IMR-90 (cell line): ENCODE measurements at regions not wholly inside any gene's neighbourhood (a gene's known extent, or its start where the extent isn't known, plus 50 kb on each side); places are given as distances from the start of the nearest gene placed in this dataset.

Experiments
- ATAC-seq: fragments of 200-7000 bp; cut with Tn5 transposase; 2 replicates; pipeline ENCODE4 v1.9.1; 2020; ENCODE audit warnings: low read depth, mild to moderate bottlenecking, moderate library complexity
- BruUV-seq: library from RNA; stranded (reverse); fragments of 400-500 nt; replicated peaks from 2 replicates; lab custom pipeline; 2021; lab: Mats Ljungman, UMichigan
- CTCF ChIA-PET: fragments of 300-600 bp; formaldehyde crosslinking; extraction: SDS; loops from one replicate; lab custom pipeline; 2021; ENCODE audit warnings: antibody characterized with exemption; lab: Yijun Ruan, JAX
- POLR2A ChIA-PET: fragments of 300-600 bp; sonication (Branson Sonifier 250); formaldehyde crosslinking; loops from one replicate; lab custom pipeline; 2022; ENCODE audit warnings: antibody characterized with exemption; ENCODE audit not compliant: unreplicated experiment; lab: Charles Lee
- DNase-seq: peaks from one replicate; pipeline ENCODE4 v3.0.0; 2013
- H2AFZ ChIP-seq: replicated peaks from 2 replicates; pipeline ENCODE3; 2013; ENCODE audit warnings: low read length, mild to moderate bottlenecking; ENCODE audit not compliant: poor library complexity
- H2AK5ac ChIP-seq: 2 replicates; pipeline ENCODE4 v1.6.1; 2013; ENCODE audit warnings: low read depth, low read length, inconsistent platforms
- H2AK9ac ChIP-seq: replicated peaks from 2 replicates; pipeline ENCODE3; 2013; ENCODE audit warnings: mild to moderate bottlenecking, low read depth, low read length, moderate library complexity; ENCODE audit not compliant: poor library complexity
- H2BK120ac ChIP-seq: 2 replicates; pipeline ENCODE4 v1.6.1; 2013; ENCODE audit warnings: low read depth, low read length, inconsistent platforms
- H2BK15ac ChIP-seq: 3 replicates; pipeline ENCODE4 v1.6.1; 2013; ENCODE audit warnings: low read depth, low read length, inconsistent platforms
- H2BK20ac ChIP-seq: 2 replicates; pipeline ENCODE4 v1.6.1; 2013; ENCODE audit warnings: low read depth, mild to moderate bottlenecking, inconsistent platforms, low read length, moderate library complexity
- H2BK5ac ChIP-seq: 2 replicates; pipeline ENCODE4 v1.6.1; 2013; ENCODE audit warnings: mild to moderate bottlenecking, low read depth, low read length, inconsistent platforms; ENCODE audit not compliant: poor library complexity, severe bottlenecking
- H3K14ac ChIP-seq: replicated peaks from 2 replicates; pipeline ENCODE4 v1.6.1; 2013; ENCODE audit warnings: low read depth, low read length, inconsistent platforms
- H3K18ac ChIP-seq: 2 replicates; pipeline ENCODE4 v1.6.1; 2013; ENCODE audit warnings: low read depth, low read length, control low read depth
- H3K23ac ChIP-seq: 2 replicates; pipeline ENCODE4 v1.6.1; 2013; ENCODE audit warnings: low read depth, low read length, inconsistent platforms
- H3K27ac ChIP-seq: 2 replicates; pipeline ENCODE4 v1.5.1; 2013; ENCODE audit warnings: mild to moderate bottlenecking, control low read depth, low read length; ENCODE audit not compliant: insufficient read depth
- H3K27me3 ChIP-seq: 2 replicates; pipeline ENCODE4 v1.6.1; 2013; ENCODE audit warnings: low read length; ENCODE audit not compliant: control insufficient read depth, insufficient read depth
- H3K36me3 ChIP-seq: 2 replicates; pipeline ENCODE4 v1.6.1; 2013; ENCODE audit warnings: low read length, mixed read lengths; ENCODE audit not compliant: control insufficient read depth, insufficient read depth
- H3K4ac ChIP-seq: 2 replicates; pipeline ENCODE4 v1.6.1; 2013; ENCODE audit warnings: low read depth, low read length, inconsistent platforms
- H3K4me1 ChIP-seq: 2 replicates; pipeline ENCODE4 v1.6.1; 2013; ENCODE audit warnings: low read length, mixed read lengths; ENCODE audit not compliant: control insufficient read depth, insufficient read depth
- H3K4me2 ChIP-seq: 2 replicates; pipeline ENCODE4 v1.6.1; 2013; ENCODE audit warnings: low read depth, mild to moderate bottlenecking, control low read depth, low read length, moderate library complexity
- H3K4me3 ChIP-seq: 2 replicates; pipeline ENCODE4 v1.5.1; 2013; ENCODE audit warnings: low read depth, mild to moderate bottlenecking, control low read depth, low read length, moderate library complexity; ENCODE audit not compliant: insufficient read depth
- H3K56ac ChIP-seq: 2 replicates; pipeline ENCODE4 v1.6.1; 2013; ENCODE audit warnings: low read length, inconsistent platforms; ENCODE audit not compliant: insufficient read depth; ENCODE audit errors: extremely low read depth
- H3K79me1 ChIP-seq, 2 experiments: 2 replicates each; pipeline ENCODE4 v1.6.1; 2013; ENCODE audit warnings: low read length in 2 of 2, inconsistent platforms in 1 of 2, low read depth in 1 of 2
- H3K9ac ChIP-seq: 2 replicates; pipeline ENCODE4 v1.6.1; 2013; ENCODE audit warnings: low read depth, low read length, control low read depth
- H3K9me1 ChIP-seq: 2 replicates; pipeline ENCODE4 v1.6.1; 2013; ENCODE audit warnings: low read length, inconsistent platforms; ENCODE audit not compliant: insufficient read depth
- H3K9me3 ChIP-seq: 2 replicates; pipeline ENCODE4 v1.6.1; 2013; ENCODE audit warnings: low read length; ENCODE audit not compliant: control insufficient read depth, insufficient read depth
- H4K20me1 ChIP-seq: 2 replicates; pipeline ENCODE4 v1.6.1; 2013; ENCODE audit warnings: low read length, inconsistent platforms; ENCODE audit not compliant: insufficient read depth
- H4K5ac ChIP-seq: 2 replicates; pipeline ENCODE4 v1.6.1; 2013; ENCODE audit warnings: mild to moderate bottlenecking, low read depth, low read length, control low read depth
- H4K8ac ChIP-seq, 2 experiments: 2 replicates each; pipeline ENCODE4 v1.6.1; 2013; ENCODE audit warnings: low read depth in 2 of 2, low read length in 2 of 2, control low read depth in 1 of 2, inconsistent platforms in 1 of 2
- H4K91ac ChIP-seq: 2 replicates; pipeline ENCODE4 v1.6.1; 2013; ENCODE audit warnings: low read depth, low read length, inconsistent platforms; ENCODE audit not compliant: insufficient read depth
- BHLHE40 ChIP-seq: fragments of 150-350 bp; IDR thresholded peaks from 2 replicates; pipeline ENCODE4 v1.6.1; 2016; ENCODE audit warnings: mild to moderate bottlenecking, low read depth, low read length
- CEBPB ChIP-seq: IDR thresholded peaks from 2 replicates; pipeline ENCODE4 v1.6.1; 2012; ENCODE audit warnings: low read depth, low read length, improper control_type of control experiment
- CHD1 ChIP-seq: IDR thresholded peaks from 2 replicates; pipeline ENCODE4 v1.6.1; 2012; ENCODE audit warnings: low read depth, low read length, improper control_type of control experiment
- CTCF ChIP-seq: conservative IDR thresholded peaks from 2 replicates; pipeline ENCODE4 v1.5.1; 2012; ENCODE audit warnings: mild to moderate bottlenecking, low read depth, low read length, improper control_type of control experiment
- ELK1 ChIP-seq: fragments of 150-350 bp; IDR thresholded peaks from 2 replicates; pipeline ENCODE4 v1.6.1; 2016; ENCODE audit warnings: low read depth, mild to moderate bottlenecking, low read length, moderate library complexity, borderline replicate concordance
- FOS ChIP-seq: fragments of 150-350 bp; IDR thresholded peaks from 2 replicates; pipeline ENCODE4 v1.6.1; 2016; ENCODE audit warnings: low read depth, low read length
- MAFK ChIP-seq: IDR thresholded peaks from 2 replicates; pipeline ENCODE4 v1.6.1; 2012; ENCODE audit warnings: low read depth, low read length, improper control_type of control experiment
- MAZ ChIP-seq: IDR thresholded peaks from 2 replicates; pipeline ENCODE4 v1.6.1; 2012; ENCODE audit warnings: low read depth, mild to moderate bottlenecking, low read length, improper control_type of control experiment, moderate library complexity, borderline replicate concordance
- MXI1 ChIP-seq: IDR thresholded peaks from 2 replicates; pipeline ENCODE4 v1.6.1; 2012; ENCODE audit warnings: low read depth, mild to moderate bottlenecking, low read length, moderate library complexity, borderline replicate concordance
- NFE2L2 ChIP-seq: fragments of 150-350 bp; IDR thresholded peaks from 2 replicates; pipeline ENCODE4 v1.6.1; 2016; ENCODE audit warnings: low read depth, mild to moderate bottlenecking, low read length
- POLR2A ChIP-seq: IDR thresholded peaks from 2 replicates; pipeline ENCODE4 v1.6.1; 2012; ENCODE audit warnings: mild to moderate bottlenecking, low read depth, low read length
- RAD21 ChIP-seq: IDR thresholded peaks from 2 replicates; pipeline ENCODE4 v1.6.1; 2012; ENCODE audit warnings: low read length, improper control_type of control experiment
- RCOR1 ChIP-seq: IDR thresholded peaks from 2 replicates; pipeline ENCODE4 v1.6.1; 2012; ENCODE audit warnings: mild to moderate bottlenecking, low read length, improper control_type of control experiment; ENCODE audit not compliant: insufficient replicate concordance
- RFX5 ChIP-seq: IDR thresholded peaks from 2 replicates; pipeline ENCODE4 v1.8.0; 2012; ENCODE audit warnings: low read depth, mild to moderate bottlenecking, low read length, moderate library complexity
- SMC3 ChIP-seq: fragments of 150-350 bp; IDR thresholded peaks from 2 replicates; pipeline ENCODE4 v1.6.1; 2016; ENCODE audit warnings: low read depth, mild to moderate bottlenecking, antibody characterized with exemption, low read length, moderate library complexity
- USF2 ChIP-seq: fragments of 150-350 bp; IDR thresholded peaks from 2 replicates; pipeline ENCODE4 v1.6.1; 2017; ENCODE audit warnings: mild to moderate bottlenecking, antibody characterized with exemption, low read length, low read depth
- WGBS, 2 experiments: methylation state at CpG; one replicate each; pipeline versions ENCODE4 v1.1.5 to v1.1.7; 2013; ENCODE audit warnings: missing lambda C conversion rate in 2 of 2; ENCODE audit not compliant: insufficient read length in 1 of 2; ENCODE audit errors: extremely low coverage in 2 of 2; 5-methylcytosine and 5-hydroxymethylcytosine counted together
- dilution Hi-C: fragments of 300-500 bp; cut with HindIII; formaldehyde crosslinking; loops from one replicate; pipeline ENCODE4 v1.14.3; 2018; ENCODE audit warnings: low sequenced_read_pairs; ENCODE audit not compliant: unreplicated experiment
- in situ Hi-C: fragments of 300-500 bp; cut with MboI; formaldehyde crosslinking; loops from 3 replicates; pipeline ENCODE4 v1.14.3; 2019; ENCODE audit warnings: low sequenced_read_pairs, inconsistent platforms, mixed read lengths
- intact Hi-C: fragments of 100-400 bp; cut with micrococcal nuclease; formaldehyde crosslinking; loops from 2 replicates; pipeline ENCODE4 v1.10.0; 2022

- H3K4ac ChIP-seq = no peak overlapping the region
- no peak for DNase-seq
- dilution Hi-C loops (no loop called here), in situ Hi-C loops (no loop called here), intact Hi-C loops (no loop called here)
- no TSS peak for BruUV-seq
- no peak overlapping the region for H2BK15ac ChIP-seq
- 0 out of 2 replicates have a peak, but pooled peaks cover 4% of the 10 kb centered on the region for H3K9me1 ChIP-seq
- no peak overlapping the region for H3K4me2 ChIP-seq
- no peak overlapping the region for H4K91ac ChIP-seq
- no peak overlapping the region for H3K27ac ChIP-seq
- POLR2A ChIA-PET = no interaction called here
- no peaks in the 10 kb centered on the region for H3K36me3 ChIP-seq
- no peak for ATAC-seq
- H4K8ac ChIP-seq = no peak overlapping the region
- H2AK5ac ChIP-seq = no peak overlapping the region
- H3K9me3 ChIP-seq = no peaks in the 10 kb centered on the region
- no peaks in the 10 kb centered on the region for H3K27me3 ChIP-seq
- TF ChIP-seq MAZ (no peak), CHD1 (no peak), BHLHE40 (no peak), SMC3 (no peak), RAD21 (no peak), RFX5 (no peak), MXI1 (no peak), MAFK (no peak), CTCF (no peak), USF2 (no peak), ELK1 (no peak), CEBPB (no peak), NFE2L2 (no peak), POLR2A (no peak), FOS (no peak), RCOR1 (no peak)
- H3K56ac ChIP-seq = no peak overlapping the region
- no peaks in the 10 kb centered on the region for H4K20me1 ChIP-seq
- H3K23ac ChIP-seq = no peak overlapping the region
- H2BK120ac ChIP-seq = no peak overlapping the region
- no peak overlapping the region for H2AK9ac ChIP-seq
- H2AFZ ChIP-seq = no peak overlapping the region
- CTCF ChIA-PET = no interaction called here
- H3K14ac ChIP-seq = 0 out of 2 replicates have a peak overlapping the region, but pooled peaks have one; percentile 33
- no peaks in the 10 kb centered on the region for H3K4me1 ChIP-seq
- H3K79me1 ChIP-seq = no peaks in the 10 kb centered on the region
- no peak overlapping the region for H2BK5ac ChIP-seq
- no CpG with 5 or more reads among the region's 2 CpGs for WGBS, 2 experiments
- H3K4me3 ChIP-seq = no peak overlapping the region
- H3K9ac ChIP-seq = no peak overlapping the region
- no peak overlapping the region for H2BK20ac ChIP-seq
- H3K18ac ChIP-seq = no peak overlapping the region
- no peak overlapping the region for H4K5ac ChIP-seq
Observed at GRCh38 chr2:149885468-149885867, 297.9 kb upstream of the MMADHC start.
